AG04450 (cell line): ENCODE measurements at regions not wholly inside any gene's neighbourhood (a gene's known extent, or its start where the extent isn't known, plus 50 kb on each side); places are given as distances from the start of the nearest gene placed in this dataset.

Source experiments
- CTCF ChIA-PET: fragments of 300-600, 350-600 bp; formaldehyde crosslinking; extraction: SDS; loops from one replicate; lab custom pipeline; 2022; ENCODE audit warnings: antibody characterized with exemption, inconsistent platforms; lab: Charles Lee
- POLR2A ChIA-PET: fragments of 350-600 bp; formaldehyde crosslinking; extraction: SDS; loops from one replicate; lab custom pipeline; 2021; ENCODE audit warnings: antibody characterized with exemption, inconsistent platforms; lab: Yijun Ruan, JAX
- DNase-seq: peaks from one replicate; pipeline ENCODE4 v3.0.0-alpha.2; 2011; ENCODE audit warnings: low read depth, low spot score
- H3K27ac ChIP-seq: one replicate; pipeline ENCODE4 v1.5.1; 2012; ENCODE audit warnings: low read depth, low read length, control low read depth
- H3K27me3 ChIP-seq: one replicate; pipeline ENCODE4 v1.6.0; 2012; ENCODE audit warnings: low read length; ENCODE audit not compliant: control insufficient read depth, insufficient read depth
- H3K4me3 ChIP-seq: 2 replicates; pipeline ENCODE4 v1.5.1; 2011; ENCODE audit warnings: mild to moderate bottlenecking, low read depth, low read length, control low read depth
- H3K9me3 ChIP-seq: 2 replicates; pipeline ENCODE4 v1.5.1; 2012; ENCODE audit warnings: low read length; ENCODE audit not compliant: control insufficient read depth, insufficient read depth
- CTCF ChIP-seq: IDR thresholded peaks from 2 replicates; pipeline ENCODE4 v1.5.1; 2011; ENCODE audit warnings: low read depth, low read length, control low read depth, inconsistent platforms

- POLR2A ChIA-PET = no interaction called here
Measured at GRCh38 chr2:67234440-67234839, 162.7 kb upstream of the ETAA1 start.

GRCh38 chr2:67237288-67237687 is 159.8 kb upstream of the ETAA1 start:
- POLR2A ChIA-PET = no interaction called here
- no peak for DNase-seq
- H3K27ac ChIP-seq = no peak overlapping the region

More at GRCh38 chr2:67234440-67234839, 162.7 kb upstream of the ETAA1 start:
- TF ChIP-seq CTCF = peak; percentile 71
- Histone ChIP-seq H3K27me3 (no peaks in the 10 kb centered on the region), H3K27ac (no peak overlapping the region), H3K4me3 (no peak overlapping the region), H3K9me3 (no peaks in the 10 kb centered on the region)
- CTCF ChIA-PET = interaction anchor here (0.6 to 2.2 kb wide), 11 partner anchors 8 to 806 kb away, joined by 3 to 9 read pairs (median 4); no protein-coding TSS in a partner anchor
- DNase-seq = no peak

GRCh38 chr2:67240507-67240906 is 156.6 kb upstream of the ETAA1 start:
- no peaks in the 10 kb centered on the region for H3K27me3 ChIP-seq
- H3K4me3 ChIP-seq = no peak overlapping the region
- no peak for TF ChIP-seq CTCF
- ChIA-PET CTCF (interaction anchor here (0.6 kb wide), 1 partner anchor 8 kb away, joined by 4 read pairs; no protein-coding TSS in a partner anchor), POLR2A (no interaction called here)
- no peak for DNase-seq
- H3K27ac ChIP-seq = no peak overlapping the region
- no peaks in the 10 kb centered on the region for H3K9me3 ChIP-seq

More at GRCh38 chr2:67237288-67237687, 159.8 kb upstream of the ETAA1 start:
- Histone ChIP-seq H3K27me3 (no peaks in the 10 kb centered on the region), H3K9me3 (no peaks in the 10 kb centered on the region), H3K4me3 (no peak overlapping the region)
- CTCF ChIA-PET = interaction anchor here (0.6 to 1.3 kb wide), 4 partner anchors 22 to 648 kb away, joined by 3 to 6 read pairs (median 4); no protein-coding TSS in a partner anchor
- no peak for TF ChIP-seq CTCF

GRCh38 chr2:67241453-67241852 is 155.7 kb upstream of the ETAA1 start:
- POLR2A ChIA-PET = no interaction called here
- H3K4me3 ChIP-seq = no peak overlapping the region
- DNase-seq = no peak
- no peaks in the 10 kb centered on the region for H3K27me3 ChIP-seq
- no peaks in the 10 kb centered on the region for H3K9me3 ChIP-seq
- no peak for TF ChIP-seq CTCF
- CTCF ChIA-PET = no interaction called here
- no peak overlapping the region for H3K27ac ChIP-seq

- Histone ChIP-seq H3K9me3 (no peaks in the 10 kb centered on the region), H3K27ac (no peak overlapping the region), H3K4me3 (no peak overlapping the region), H3K27me3 (no peaks in the 10 kb centered on the region)
- no peak for TF ChIP-seq CTCF
- POLR2A ChIA-PET = no interaction called here
- no peak for DNase-seq
- CTCF ChIA-PET = no interaction called here
Measured at GRCh38 chr2:67242456-67242855, 154.7 kb upstream of the ETAA1 start.
